ENCODE measurements at regions not wholly inside any gene's neighbourhood (a gene's known extent, or its start where the extent isn't known, plus 50 kb on each side); places are given as distances from the start of the nearest gene placed in this dataset.
"Not testable (repeated sequence)": the region's sequence is repeated elsewhere in the genome, so short reads cannot be mapped to it uniquely, and the experiment has no call there.

GRCh38 chr2:240383099-240383758 lies 52.2 kb upstream of the GPC1 start:
- DNase-seq: no peak

- no peak for DNase-seq
These were observed 51.4 kb upstream of the GPC1 start for GRCh38 chr2:240383871-240384700.

- no peak for DNase-seq
These were observed 50.6 kb upstream of the GPC1 start for GRCh38 chr2:240384711-240385450.

GRCh38 chr2:240385451-240386161 lies 49.9 kb upstream of the GPC1 start:
- not testable (repeated sequence) for DNase-seq
